ENCODE measurements at regions not wholly inside any gene's neighbourhood (a gene's known extent, or its start where the extent isn't known, plus 50 kb on each side); places are given as distances from the start of the nearest gene placed in this dataset.

GRCh38 chr14:22429546-22430294 lies 159.3 kb downstream of the DAD1 start:
- no peak for FAIRE-seq
- dilution Hi-C loops (cut with MboI; ENCODE audit: extremely low pct_ligation_motif_present, low sequenced_read_pairs) = no loop called here
- peaks cover 23% of the 10 kb centered on the region for H3K4me1 ChIP-seq (ENCODE audit: control insufficient read depth, extremely low read depth, insufficient read depth, low read length)

GRCh38 chr14:22428700-22429291 lies 160.2 kb downstream of the DAD1 start:
- Histone ChIP-seq H3K36me3 (ENCODE audit: control insufficient read depth in 2 of 2, extremely low read depth in 1 of 2, insufficient read depth in 2 of 2, low read length in 2 of 2) (no peaks in the 10 kb centered on the region), H3K4me3 (ENCODE audit: control insufficient read depth in 2 of 3, extremely low read depth in 1 of 3, insufficient read depth in 2 of 3, low read depth in 1 of 3, low read length in 3 of 3) (no peak overlapping the region), H3K79me2 (ENCODE audit: control insufficient read depth, insufficient read depth, low read length) (no peaks in the 10 kb centered on the region), H3K27ac (ENCODE audit: control insufficient read depth, insufficient read depth, low read length) (no peak overlapping the region), H3K9ac (ENCODE audit: control insufficient read depth, extremely low read depth, insufficient read depth, low read length) (no peak overlapping the region), H3K9me3 (ENCODE audit: control insufficient read depth, low read depth, low read length) (no peaks in the 10 kb centered on the region), H3K4me1 (ENCODE audit: control insufficient read depth, extremely low read depth, insufficient read depth, low read length) (peaks cover 23% of the 10 kb centered on the region), H4K20me1 (ENCODE audit: control insufficient read depth, extremely low read depth, insufficient read depth, low read length) (no peaks in the 10 kb centered on the region), H3K27me3 (ENCODE audit: control insufficient read depth, extremely low read depth, insufficient read depth, low read length) (peaks cover 13% of the 10 kb centered on the region), H3K4me2 (ENCODE audit: control insufficient read depth, extremely low read depth, insufficient read depth, low read depth, low read length) (no peak overlapping the region), H2AFZ (ENCODE audit: control insufficient read depth, low read length) (no peak overlapping the region), H3K9me1 (ENCODE audit: control insufficient read depth, extremely low read depth, insufficient read depth, low read length) (no peaks in the 10 kb centered on the region)
- no peak for FAIRE-seq
- no peak for DNase-seq (ENCODE audit: low read depth, low spot score)
- dilution Hi-C loops (cut with MboI; ENCODE audit: extremely low pct_ligation_motif_present, low sequenced_read_pairs) = no loop called here
- TF ChIP-seq CTCF (optimal IDR thresholded peaks at IDR 0.05 in 1 of 3, IDR thresholded peaks at IDR 0.05 in 1 of 3, conservative IDR thresholded peaks at IDR 0.05 in 1 of 3; ENCODE audit: extremely low read depth in 1 of 3, insufficient read depth in 2 of 3, low read length in 3 of 3) = no peak
- no peak for TF ChIP-seq EZH2 (IDR thresholded peaks at IDR 0.05; ENCODE audit: low read length)

More at GRCh38 chr14:22429546-22430294, 159.3 kb downstream of the DAD1 start:
- Histone ChIP-seq H3K4me2 (ENCODE audit: control insufficient read depth, extremely low read depth, insufficient read depth, low read depth, low read length) (no peak overlapping the region), H4K20me1 (ENCODE audit: control insufficient read depth, extremely low read depth, insufficient read depth, low read length) (no peaks in the 10 kb centered on the region), H3K4me3 (ENCODE audit: control insufficient read depth in 2 of 3, extremely low read depth in 1 of 3, insufficient read depth in 2 of 3, low read depth in 1 of 3, low read length in 3 of 3) (no peak overlapping the region), H3K27ac (ENCODE audit: control insufficient read depth, insufficient read depth, low read length) (no peak overlapping the region), H3K9me3 (ENCODE audit: control insufficient read depth, low read depth, low read length) (no peaks in the 10 kb centered on the region), H3K9me1 (ENCODE audit: control insufficient read depth, extremely low read depth, insufficient read depth, low read length) (no peaks in the 10 kb centered on the region), H3K79me2 (ENCODE audit: control insufficient read depth, insufficient read depth, low read length) (no peaks in the 10 kb centered on the region), H3K9ac (ENCODE audit: control insufficient read depth, extremely low read depth, insufficient read depth, low read length) (no peak overlapping the region), H2AFZ (ENCODE audit: control insufficient read depth, low read length) (no peak overlapping the region), H3K36me3 (ENCODE audit: control insufficient read depth in 2 of 2, extremely low read depth in 1 of 2, insufficient read depth in 2 of 2, low read length in 2 of 2) (no peaks in the 10 kb centered on the region), H3K27me3 (ENCODE audit: control insufficient read depth, extremely low read depth, insufficient read depth, low read length) (peaks cover 12% of the 10 kb centered on the region)
- no peak for DNase-seq (ENCODE audit: low read depth, low spot score)
- TF ChIP-seq EZH2 (IDR thresholded peaks at IDR 0.05; ENCODE audit: low read length) (no peak), CTCF (optimal IDR thresholded peaks at IDR 0.05 in 1 of 3, IDR thresholded peaks at IDR 0.05 in 1 of 3, conservative IDR thresholded peaks at IDR 0.05 in 1 of 3; ENCODE audit: extremely low read depth in 1 of 3, insufficient read depth in 2 of 3, low read length in 3 of 3) (no peak)
